Hematopoietic multipotent progenitor cell treated with erythropoietin and hydrocortisone succinate and interleukin-3 and kit ligand, for 15 days (in vitro differentiated cells): ENCODE measurements at regions not wholly inside any gene's neighbourhood (a gene's known extent, or its start where the extent isn't known, plus 50 kb on each side); places are given as distances from the start of the nearest gene placed in this dataset.

ENCODE experiments used
- DNase-seq: peaks from one replicate; pipeline ENCODE4 v3.0.0-alpha.2; 2015; ENCODE audit warnings: low spot score

DNA sequence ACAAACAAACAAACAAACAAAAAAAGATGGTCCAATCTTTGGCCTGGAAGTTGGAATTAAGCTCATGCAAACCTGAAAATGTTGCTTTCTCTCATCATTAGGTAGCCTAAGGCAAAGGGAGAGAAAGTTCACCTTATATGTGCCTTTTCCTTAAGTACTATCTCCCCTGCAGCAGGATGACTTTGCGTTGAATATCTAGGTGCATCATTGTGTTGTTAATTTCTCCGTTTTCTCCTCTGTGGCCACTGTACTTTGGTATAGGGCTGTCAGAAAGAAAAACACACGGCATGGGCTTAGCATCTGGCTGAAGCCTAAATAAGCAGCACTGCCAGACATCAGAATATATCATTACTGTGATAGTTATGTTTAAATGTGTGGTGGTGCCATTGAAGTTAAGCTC is 345.5 kb downstream of the BCAT1 start:
- DNase-seq: no peak

GRCh38 chr12:24600996-24601395 is 347.9 kb downstream of the BCAT1 start:
- no peak for DNase-seq

- no peak for DNase-seq
These were observed 348.4 kb downstream of the BCAT1 start for GRCh38 chr12:24600551-24600950.

- DNase-seq: no peak
These were observed 349.2 kb downstream of the BCAT1 start for GRCh38 chr12:24599736-24600135.

DNA sequence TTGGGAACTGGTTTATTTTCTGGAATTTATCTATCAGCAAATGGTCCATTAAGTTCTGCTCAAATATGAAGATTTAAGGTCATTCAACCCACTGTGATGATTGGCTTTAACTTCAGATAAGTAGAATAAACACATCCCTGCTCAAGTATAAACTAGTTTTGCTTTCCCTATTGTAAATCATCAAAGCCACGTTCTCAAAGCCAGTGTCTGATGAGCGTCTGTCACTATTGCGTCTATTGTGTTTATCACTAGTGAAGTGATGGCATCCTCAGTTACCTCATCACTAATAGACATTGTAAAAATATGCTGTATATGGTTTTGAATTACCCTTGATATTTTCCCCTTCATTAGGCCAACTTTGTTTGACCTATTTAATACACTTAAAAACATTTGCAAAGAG is 351.3 kb downstream of the BCAT1 start:
- DNase-seq: no peak

- no peak for DNase-seq
These were observed 352.0 kb downstream of the BCAT1 start for GRCh38 chr12:24596768-24597388.

GRCh38 chr12:24595652-24596235 is 353.2 kb downstream of the BCAT1 start:
- DNase-seq: no peak

- DNase-seq: no peak
These were observed 357.0 kb downstream of the BCAT1 start for GRCh38 chr12:24591715-24592440.

DNA sequence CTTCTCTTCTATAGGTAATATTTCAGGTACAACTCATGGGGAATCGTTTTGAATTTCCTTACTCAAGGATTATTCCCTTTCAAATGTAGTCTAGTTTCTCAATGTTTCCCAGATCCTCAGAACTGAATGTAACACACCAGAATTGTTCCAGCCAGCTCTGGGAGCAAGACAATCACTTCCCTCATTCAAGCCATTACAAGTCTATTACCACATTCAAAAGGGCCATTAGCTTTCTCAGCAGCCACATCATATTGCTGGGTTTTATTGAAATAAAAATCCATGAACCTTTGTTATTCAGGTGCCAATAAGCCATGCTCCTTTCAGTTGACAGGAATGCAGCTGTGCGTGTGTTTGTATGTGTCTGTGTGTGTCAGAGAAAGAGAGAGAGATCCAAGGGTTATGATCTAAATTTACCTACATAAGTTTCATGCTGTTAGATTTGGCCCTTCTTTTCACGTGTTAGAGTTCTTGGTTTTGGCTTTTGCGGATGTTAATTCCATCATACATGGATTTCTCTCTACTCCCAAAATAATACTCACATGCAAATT is 357.7 kb downstream of the BCAT1 start:
- DNase-seq: no peak

DNA sequence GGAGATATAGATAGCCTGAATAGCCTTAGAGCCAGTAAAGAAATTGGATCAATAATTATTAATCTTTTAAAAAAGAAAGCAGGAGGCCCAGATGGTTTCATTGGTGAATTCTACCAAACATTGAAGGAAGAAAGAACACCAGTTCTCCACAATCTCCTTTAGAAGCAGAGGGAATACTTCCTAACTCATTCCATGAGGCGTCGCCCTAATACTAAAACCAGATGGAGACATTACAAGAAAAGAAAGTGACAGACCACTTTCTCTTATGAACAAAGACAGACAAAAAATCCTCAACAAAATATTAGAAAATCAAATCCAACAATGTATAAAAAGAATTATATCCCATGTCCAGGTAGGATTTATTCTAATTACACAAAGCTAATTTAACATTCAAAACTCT is 362.6 kb downstream of the BCAT1 start:
- DNase-seq: no peak

- DNase-seq: no peak
These were observed 364.7 kb downstream of the BCAT1 start for GRCh38 chr12:24584032-24584675.

- DNase-seq: no peak
These were observed 365.8 kb downstream of the BCAT1 start for GRCh38 chr12:24582954-24583601.

- no peak for DNase-seq
These were observed 374.4 kb downstream of the BCAT1 start for GRCh38 chr12:24574538-24574937.

DNA sequence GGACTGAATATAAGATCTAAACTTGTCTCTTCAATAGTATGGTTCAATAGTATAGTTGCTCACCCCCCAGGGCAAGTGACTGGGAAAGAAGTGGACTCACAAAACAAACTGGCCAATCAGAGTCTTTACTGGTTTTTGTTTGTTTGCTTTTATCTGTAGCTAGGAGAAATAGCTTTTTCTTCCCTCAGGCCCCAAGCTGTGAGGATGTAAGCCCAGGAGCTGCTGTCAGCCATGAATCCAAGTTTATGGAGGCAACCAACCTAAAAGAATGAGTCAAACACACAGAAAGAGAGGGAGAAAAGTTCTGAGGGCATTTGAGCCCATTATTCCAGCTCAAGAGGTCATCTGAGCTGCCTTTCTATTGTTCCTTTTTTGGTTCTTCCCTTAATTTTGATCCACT is 375.3 kb downstream of the BCAT1 start:
- no peak for DNase-seq

DNA sequence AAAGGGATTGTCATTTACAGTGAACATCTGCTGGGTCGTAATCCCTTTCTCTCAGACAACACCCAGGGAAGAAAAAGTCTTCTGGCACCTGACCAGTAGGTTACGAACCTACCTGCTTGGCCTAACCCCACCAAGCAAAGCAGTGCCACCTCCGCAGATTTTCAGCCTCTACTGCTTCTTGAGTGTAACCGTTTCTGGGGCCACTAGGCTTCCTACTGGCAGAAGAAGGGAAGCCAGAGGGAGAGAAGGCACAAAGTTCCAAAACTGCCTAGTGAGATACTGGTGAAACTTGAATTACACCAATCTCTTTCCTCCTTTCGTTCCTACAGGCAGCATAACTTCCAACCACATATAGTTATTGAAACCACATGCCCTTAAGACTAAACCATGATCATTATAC is 383.6 kb downstream of the BCAT1 start:
- DNase-seq: no peak

GRCh38 chr12:24562771-24563431 is 386.0 kb downstream of the BCAT1 start:
- no peak for DNase-seq

DNA sequence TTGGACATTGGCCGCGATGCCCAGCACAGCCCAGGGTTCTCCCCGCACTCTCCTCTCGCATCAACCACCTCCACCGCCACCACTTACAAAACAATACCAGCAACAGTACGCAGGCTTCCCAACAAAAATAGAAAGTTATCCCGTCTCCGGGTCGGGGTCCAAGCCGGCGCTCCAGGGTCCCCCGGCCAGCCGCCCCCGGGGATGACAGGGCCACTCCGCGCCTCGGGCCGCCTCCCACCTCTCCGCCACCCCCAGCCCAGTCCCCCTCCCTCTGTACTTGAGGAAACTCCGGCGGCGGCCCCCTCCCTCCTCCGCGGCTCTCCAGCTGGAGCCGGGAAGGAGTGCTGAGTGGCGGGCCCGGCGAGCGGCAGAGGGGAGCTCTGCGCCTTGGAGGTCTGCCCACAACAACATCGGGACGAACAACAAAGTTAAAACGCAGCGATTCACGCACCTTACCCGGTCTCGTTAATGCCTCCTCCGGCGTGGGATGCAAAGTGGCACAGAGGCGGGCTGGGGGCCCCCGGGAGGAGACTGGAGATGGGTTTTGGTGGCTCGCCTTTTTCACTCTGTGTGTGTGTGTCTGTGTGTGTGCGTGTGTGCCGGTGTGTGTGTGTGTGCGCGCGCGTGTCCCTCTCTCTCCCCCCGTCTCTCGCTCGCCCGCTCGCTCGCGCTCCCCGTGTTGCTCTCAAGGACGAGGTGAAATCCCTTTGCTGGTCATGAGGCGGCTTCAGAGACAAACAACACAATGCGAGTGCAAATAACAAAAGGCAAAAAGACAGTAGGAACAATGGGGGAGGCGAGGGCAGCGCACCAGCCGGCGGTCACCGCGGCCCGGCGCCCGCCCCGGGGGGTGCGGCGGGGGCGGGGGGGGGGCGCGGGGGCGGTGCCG is 386.8 kb downstream of the BCAT1 start:
- no peak for DNase-seq

GRCh38 chr12:24561411-24561871 is 387.5 kb downstream of the BCAT1 start:
- DNase-seq: no peak

- DNase-seq: no peak
These were observed 388.1 kb downstream of the BCAT1 start for GRCh38 chr12:24560831-24561271.

DNA sequence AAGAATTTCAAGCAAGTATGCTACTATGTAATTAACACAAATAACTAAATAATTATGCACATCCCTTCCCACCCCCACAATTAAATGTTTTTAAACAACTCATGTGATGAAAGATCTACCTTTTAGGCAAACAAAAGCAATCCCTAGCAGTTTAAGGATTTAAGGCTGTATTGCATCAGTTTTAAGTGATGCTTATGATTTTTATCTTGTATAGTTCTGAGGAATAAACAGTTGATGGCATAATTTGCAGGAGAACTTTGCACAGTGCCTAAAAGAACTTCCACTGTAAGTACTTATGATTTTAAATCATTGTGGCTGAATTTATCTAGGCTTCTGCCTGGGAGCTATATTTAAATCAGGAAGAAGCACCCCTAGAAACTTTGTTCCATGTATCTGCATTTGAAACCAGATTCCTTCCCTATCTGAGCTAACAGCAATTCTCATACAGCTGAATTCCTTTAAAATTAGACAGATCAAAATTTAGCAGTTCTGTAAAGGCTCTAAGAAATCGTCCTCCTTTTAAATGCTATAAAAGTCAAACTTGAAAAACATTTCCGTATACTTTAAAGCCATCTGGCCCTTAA is 388.6 kb downstream of the BCAT1 start:
- no peak for DNase-seq
